Fibroblast of pulmonary artery (primary cell): ENCODE measurements at regions not wholly inside any gene's neighbourhood (a gene's known extent, or its start where the extent isn't known, plus 50 kb on each side); places are given as distances from the start of the nearest gene placed in this dataset.

Experiments used
- DNase-seq: peaks from one replicate; pipeline ENCODE4 v3.0.0-alpha.2; 2010; ENCODE audit warnings: low read depth
- H3K4me3 ChIP-seq: replicated peaks from 2 replicates; pipeline ENCODE4 v1.5.1; 2011; ENCODE audit warnings: low read depth, mild to moderate bottlenecking, control low read depth, low read length, moderate library complexity
- CTCF ChIP-seq: IDR thresholded peaks from 2 replicates; pipeline ENCODE4 v1.5.1; 2011; ENCODE audit warnings: mild to moderate bottlenecking, control low read depth, low read length, inconsistent platforms; ENCODE audit errors: missing control alignments

GRCh38 chr4:175374459-175374858 lies 437.6 kb downstream of the GPM6A start:
- no peak for DNase-seq
- no peak overlapping the region for H3K4me3 ChIP-seq
- TF ChIP-seq CTCF: no peak

- DNase-seq: no peak
- TF ChIP-seq CTCF: no peak
- H3K4me3 ChIP-seq: no peak overlapping the region
Measured at GRCh38 chr4:175376287-175376977, 435.6 kb downstream of the GPM6A start.

GRCh38 chr4:175377203-175377602 lies 434.9 kb downstream of the GPM6A start:
- no peak for TF ChIP-seq CTCF
- DNase-seq: no peak
- no peak overlapping the region for H3K4me3 ChIP-seq

- DNase-seq: no peak
- no peak overlapping the region for H3K4me3 ChIP-seq
- no peak for TF ChIP-seq CTCF
Measured at GRCh38 chr4:175378372-175378771, 433.7 kb downstream of the GPM6A start.

GRCh38 chr4:175380841-175381240 lies 431.2 kb downstream of the GPM6A start:
- no peak for DNase-seq
- no peak overlapping the region for H3K4me3 ChIP-seq
- TF ChIP-seq CTCF: no peak

GRCh38 chr4:175385797-175386196 lies 426.3 kb downstream of the GPM6A start:
- no peak for TF ChIP-seq CTCF
- no peak overlapping the region for H3K4me3 ChIP-seq
- peak; percentile 12 for DNase-seq
